ENCODE measurements at regions not wholly inside any gene's neighbourhood (a gene's known extent, or its start where the extent isn't known, plus 50 kb on each side); places are given as distances from the start of the nearest gene placed in this dataset.

DNA sequence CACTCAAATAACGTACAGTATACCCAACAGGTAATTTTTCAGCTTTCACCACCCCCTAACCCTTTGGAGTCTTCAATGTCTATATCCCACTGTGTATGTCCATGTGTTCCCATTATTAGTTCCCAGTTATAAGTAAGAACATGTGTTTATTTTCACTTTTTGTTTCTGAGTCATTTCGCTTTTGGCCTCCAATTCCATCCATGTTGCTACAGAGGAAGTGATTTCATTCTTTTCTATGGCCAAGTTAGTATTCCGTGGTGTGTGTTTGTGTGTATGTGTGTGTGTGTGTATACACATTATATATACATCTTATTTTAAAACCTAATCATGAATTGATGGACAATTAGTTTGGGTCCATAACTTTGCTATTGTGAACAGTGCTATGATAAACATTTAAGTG, 464.4 kb downstream of the CMPK2 start:
- no peaks in the 10 kb centered on the region for H3K4me1 ChIP-seq (ENCODE audit: control insufficient read depth in 3 of 3, insufficient read depth in 3 of 3, low read length in 3 of 3)
- no peaks in the 10 kb centered on the region for H3K9me3 ChIP-seq (ENCODE audit: control insufficient read depth in 3 of 3, low read length in 3 of 3)
- H3K36me3 ChIP-seq (ENCODE audit: control insufficient read depth in 3 of 3, insufficient read depth in 3 of 3, low read length in 3 of 3) = no peaks in the 10 kb centered on the region
- no peak overlapping the region for H3K9ac ChIP-seq (ENCODE audit: low read depth in 1 of 3, low read length in 3 of 3)
- no peak overlapping the region for H3K27ac ChIP-seq (ENCODE audit: low read depth, low read length)
- H3K27me3 ChIP-seq (ENCODE audit: control insufficient read depth in 3 of 3, insufficient read depth in 3 of 3, low read length in 3 of 3) = no peaks in the 10 kb centered on the region
- H3K4me3 ChIP-seq (ENCODE audit: low read length in 3 of 3) = no peak overlapping the region

DNA sequence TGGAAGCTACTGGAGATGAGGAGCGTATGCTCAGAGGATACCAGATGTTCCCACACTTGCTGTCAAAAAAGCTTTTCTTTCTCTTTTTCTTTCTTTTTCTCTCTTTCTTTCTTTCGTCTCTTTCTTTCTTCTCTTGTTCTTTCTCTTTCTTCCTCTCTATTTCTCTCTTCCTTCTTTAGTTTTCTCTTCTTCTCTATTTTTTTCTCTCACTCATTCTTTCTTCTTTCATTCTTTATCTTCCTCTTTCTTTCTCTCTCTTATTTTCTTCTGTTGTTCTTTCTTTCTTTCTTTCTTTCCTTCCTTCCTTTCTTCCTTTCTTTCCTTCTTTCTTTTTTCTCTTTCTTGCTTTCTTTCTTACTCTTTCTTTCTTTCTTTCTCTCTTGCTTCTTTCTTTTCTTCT, 457.6 kb downstream of the CMPK2 start:
- no peaks in the 10 kb centered on the region for H3K9me3 ChIP-seq (ENCODE audit: control insufficient read depth in 3 of 3, low read length in 3 of 3)
- H3K36me3 ChIP-seq (ENCODE audit: control insufficient read depth in 3 of 3, insufficient read depth in 3 of 3, low read length in 3 of 3) = no peaks in the 10 kb centered on the region
- no peaks in the 10 kb centered on the region for H3K4me1 ChIP-seq (ENCODE audit: control insufficient read depth in 3 of 3, insufficient read depth in 3 of 3, low read length in 3 of 3)
- no peak overlapping the region for H3K9ac ChIP-seq (ENCODE audit: low read depth in 1 of 3, low read length in 3 of 3)
- no peak overlapping the region for H3K27ac ChIP-seq (ENCODE audit: low read depth, low read length)
- no peak overlapping the region for H3K4me3 ChIP-seq (ENCODE audit: low read length in 3 of 3)
- H3K27me3 ChIP-seq (ENCODE audit: control insufficient read depth in 3 of 3, insufficient read depth in 3 of 3, low read length in 3 of 3) = no peaks in the 10 kb centered on the region

DNA sequence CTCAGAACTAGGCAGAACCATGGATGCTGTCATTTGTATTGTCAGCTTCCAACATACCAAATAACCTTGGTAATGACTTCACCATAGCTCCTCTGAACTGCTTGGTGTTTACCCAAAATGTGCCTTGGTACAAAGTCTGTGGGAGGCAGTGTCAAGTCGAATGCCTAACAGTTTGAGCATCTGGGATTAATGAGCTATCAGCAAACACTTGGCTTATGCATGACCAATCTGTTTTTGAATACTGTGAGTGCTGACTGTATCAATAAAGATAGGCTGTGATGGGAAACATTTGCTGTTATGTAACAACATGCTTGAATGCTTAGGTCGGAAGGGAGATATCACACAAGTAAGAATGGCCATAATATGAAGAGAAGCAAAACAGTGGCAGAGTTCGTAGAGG, 455.4 kb downstream of the CMPK2 start:
- H3K27me3 ChIP-seq (ENCODE audit: control insufficient read depth in 3 of 3, insufficient read depth in 3 of 3, low read length in 3 of 3) = no peaks in the 10 kb centered on the region
- no peaks in the 10 kb centered on the region for H3K4me1 ChIP-seq (ENCODE audit: control insufficient read depth in 3 of 3, insufficient read depth in 3 of 3, low read length in 3 of 3)
- no peak overlapping the region for H3K27ac ChIP-seq (ENCODE audit: low read depth, low read length)
- no peaks in the 10 kb centered on the region for H3K9me3 ChIP-seq (ENCODE audit: control insufficient read depth in 3 of 3, low read length in 3 of 3)
- H3K9ac ChIP-seq (ENCODE audit: low read depth in 1 of 3, low read length in 3 of 3) = no peak overlapping the region
- no peaks in the 10 kb centered on the region for H3K36me3 ChIP-seq (ENCODE audit: control insufficient read depth in 3 of 3, insufficient read depth in 3 of 3, low read length in 3 of 3)
- no peak overlapping the region for H3K4me3 ChIP-seq (ENCODE audit: low read length in 3 of 3)

DNA sequence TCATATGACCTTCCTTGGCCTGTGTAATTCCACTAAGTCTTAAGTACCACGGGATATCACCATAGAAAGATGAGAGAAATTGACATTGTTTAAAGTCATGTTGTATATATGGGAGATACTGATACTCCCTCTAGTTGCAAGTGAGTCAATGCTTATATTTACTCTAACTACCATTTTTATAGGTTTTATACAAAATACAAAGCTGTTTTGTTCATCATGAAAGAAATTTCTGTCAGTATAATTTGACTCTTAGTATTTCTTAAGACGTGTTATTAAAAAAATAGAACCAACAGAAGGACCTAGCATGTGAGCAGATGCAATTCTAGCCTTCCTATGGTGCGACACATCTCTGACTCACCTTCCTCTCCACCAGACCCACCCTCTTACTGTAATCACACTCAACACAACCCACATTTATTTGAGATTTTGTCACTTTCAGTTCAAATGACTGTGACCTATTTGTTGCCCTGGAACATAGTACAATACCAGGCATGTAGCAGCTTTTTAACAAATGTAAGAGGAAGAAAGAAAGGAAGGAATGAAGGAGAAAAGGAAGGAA, 453.1 kb downstream of the CMPK2 start:
- Histone ChIP-seq H3K36me3 (ENCODE audit: control insufficient read depth in 3 of 3, insufficient read depth in 3 of 3, low read length in 3 of 3) (no peaks in the 10 kb centered on the region), H3K4me3 (ENCODE audit: low read length in 3 of 3) (no peak overlapping the region), H3K27ac (ENCODE audit: low read depth, low read length) (no peak overlapping the region), H3K4me1 (ENCODE audit: control insufficient read depth in 3 of 3, insufficient read depth in 3 of 3, low read length in 3 of 3) (no peaks in the 10 kb centered on the region), H3K27me3 (ENCODE audit: control insufficient read depth in 3 of 3, insufficient read depth in 3 of 3, low read length in 3 of 3) (no peaks in the 10 kb centered on the region), H3K9me3 (ENCODE audit: control insufficient read depth in 3 of 3, low read length in 3 of 3) (no peaks in the 10 kb centered on the region), H3K9ac (ENCODE audit: low read depth in 1 of 3, low read length in 3 of 3) (no peak overlapping the region)

DNA sequence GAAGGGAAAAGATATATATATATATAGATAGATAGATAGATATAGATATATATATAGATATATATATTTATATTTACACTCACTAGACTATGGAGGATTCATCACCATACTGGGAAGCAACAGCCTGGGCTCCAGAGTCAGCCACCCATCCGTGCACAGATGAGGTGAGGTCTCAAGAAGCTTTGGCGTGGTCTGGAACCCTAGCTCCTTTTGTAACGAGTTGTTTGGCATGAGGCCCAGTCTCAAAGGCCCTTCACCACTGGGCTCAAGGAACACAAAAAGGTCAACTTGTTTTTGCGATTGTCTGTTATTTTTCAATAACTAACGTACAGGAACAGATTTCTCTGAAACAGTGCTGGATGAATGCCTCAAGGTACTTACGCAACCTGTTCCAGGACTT, 448.7 kb downstream of the CMPK2 start:
- H3K9ac ChIP-seq (ENCODE audit: low read depth in 1 of 3, low read length in 3 of 3) = no peak overlapping the region
- no peaks in the 10 kb centered on the region for H3K36me3 ChIP-seq (ENCODE audit: control insufficient read depth in 3 of 3, insufficient read depth in 3 of 3, low read length in 3 of 3)
- no peaks in the 10 kb centered on the region for H3K27me3 ChIP-seq (ENCODE audit: control insufficient read depth in 3 of 3, insufficient read depth in 3 of 3, low read length in 3 of 3)
- H3K4me1 ChIP-seq (ENCODE audit: control insufficient read depth in 3 of 3, insufficient read depth in 3 of 3, low read length in 3 of 3) = no peaks in the 10 kb centered on the region
- no peak overlapping the region for H3K27ac ChIP-seq (ENCODE audit: low read depth, low read length)
- no peaks in the 10 kb centered on the region for H3K9me3 ChIP-seq (ENCODE audit: control insufficient read depth in 3 of 3, low read length in 3 of 3)
- no peak overlapping the region for H3K4me3 ChIP-seq (ENCODE audit: low read length in 3 of 3)

DNA sequence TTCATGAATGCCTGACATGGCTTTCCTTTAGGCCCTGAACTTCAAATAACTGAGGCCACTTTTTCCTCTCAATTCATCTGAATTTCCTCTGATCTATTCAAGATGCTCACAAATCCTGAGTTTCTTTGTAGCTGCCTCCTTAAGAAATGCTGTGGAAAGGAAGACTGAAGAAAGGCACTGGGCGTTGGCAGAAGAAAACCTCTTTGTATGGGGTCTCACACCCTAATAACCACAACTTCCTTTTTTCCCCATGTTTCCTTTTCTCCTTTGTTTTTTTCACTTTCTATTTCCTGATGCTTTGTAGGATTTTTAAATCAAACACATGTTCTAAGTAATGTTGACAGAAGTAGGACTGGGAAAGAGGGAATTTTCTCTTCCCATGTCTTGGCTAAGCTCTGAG, 447.4 kb downstream of the CMPK2 start:
- no peak overlapping the region for H3K27ac ChIP-seq (ENCODE audit: low read depth, low read length)
- no peaks in the 10 kb centered on the region for H3K4me1 ChIP-seq (ENCODE audit: control insufficient read depth in 3 of 3, insufficient read depth in 3 of 3, low read length in 3 of 3)
- H3K9me3 ChIP-seq (ENCODE audit: control insufficient read depth in 3 of 3, low read length in 3 of 3) = no peaks in the 10 kb centered on the region
- H3K27me3 ChIP-seq (ENCODE audit: control insufficient read depth in 3 of 3, insufficient read depth in 3 of 3, low read length in 3 of 3) = no peaks in the 10 kb centered on the region
- no peaks in the 10 kb centered on the region for H3K36me3 ChIP-seq (ENCODE audit: control insufficient read depth in 3 of 3, insufficient read depth in 3 of 3, low read length in 3 of 3)
- no peak overlapping the region for H3K9ac ChIP-seq (ENCODE audit: low read depth in 1 of 3, low read length in 3 of 3)
- no peak overlapping the region for H3K4me3 ChIP-seq (ENCODE audit: low read length in 3 of 3)

DNA sequence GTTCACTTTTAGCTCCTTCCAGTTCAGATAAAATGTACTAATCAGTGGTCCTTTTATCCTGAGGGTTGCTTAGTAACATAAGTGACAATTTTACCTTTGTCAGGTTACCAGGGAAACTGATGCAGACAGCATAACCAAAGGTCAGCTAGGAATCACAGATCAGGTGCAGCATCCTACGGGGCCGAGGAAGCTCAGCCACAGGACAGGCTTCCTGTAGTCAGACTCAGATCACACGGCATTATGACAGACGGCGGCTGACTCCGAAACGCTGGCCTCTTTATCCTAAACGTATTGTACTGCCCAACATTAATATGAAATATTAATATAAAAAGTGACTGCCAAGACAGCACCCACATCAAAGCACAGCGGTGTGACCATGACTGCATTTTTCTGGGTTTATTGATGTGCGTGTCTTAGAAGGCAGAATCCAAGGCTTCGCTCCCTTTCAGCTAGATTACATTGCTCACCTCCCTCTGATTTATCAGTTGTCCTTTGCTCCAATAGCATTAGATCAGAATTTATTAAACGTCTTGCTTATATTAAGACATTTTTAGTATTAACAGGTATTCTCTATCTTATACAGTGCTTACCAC, 444.5 kb downstream of the CMPK2 start:
- no peaks in the 10 kb centered on the region for H3K9me3 ChIP-seq (ENCODE audit: control insufficient read depth in 3 of 3, low read length in 3 of 3)
- no peaks in the 10 kb centered on the region for H3K4me1 ChIP-seq (ENCODE audit: control insufficient read depth in 3 of 3, insufficient read depth in 3 of 3, low read length in 3 of 3)
- no peak overlapping the region for H3K9ac ChIP-seq (ENCODE audit: low read depth in 1 of 3, low read length in 3 of 3)
- H3K36me3 ChIP-seq (ENCODE audit: control insufficient read depth in 3 of 3, insufficient read depth in 3 of 3, low read length in 3 of 3) = no peaks in the 10 kb centered on the region
- no peak overlapping the region for H3K27ac ChIP-seq (ENCODE audit: low read depth, low read length)
- H3K27me3 ChIP-seq (ENCODE audit: control insufficient read depth in 3 of 3, insufficient read depth in 3 of 3, low read length in 3 of 3) = no peaks in the 10 kb centered on the region
- no peak overlapping the region for H3K4me3 ChIP-seq (ENCODE audit: low read length in 3 of 3)

DNA sequence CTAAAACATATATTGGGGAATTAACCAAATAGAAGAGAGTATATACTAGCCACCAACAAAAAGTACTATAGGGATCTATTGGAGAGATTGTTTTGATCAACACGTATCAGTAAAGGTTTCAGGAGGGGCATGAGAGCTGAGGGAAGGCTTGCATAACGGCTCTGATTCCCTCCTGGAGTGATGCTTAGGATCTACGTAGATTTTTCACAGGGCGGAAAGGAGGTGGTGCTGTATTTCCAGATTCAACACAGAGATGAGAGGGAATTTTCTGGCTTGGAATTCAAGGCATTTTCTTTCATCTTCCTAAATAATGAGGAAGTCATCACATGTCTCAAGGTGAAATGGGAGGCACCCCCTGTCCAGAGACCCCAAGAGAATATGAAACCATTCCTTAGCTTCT, 443.8 kb downstream of the CMPK2 start:
- Histone ChIP-seq H3K27me3 (ENCODE audit: control insufficient read depth in 3 of 3, insufficient read depth in 3 of 3, low read length in 3 of 3) (no peaks in the 10 kb centered on the region), H3K9ac (ENCODE audit: low read depth in 1 of 3, low read length in 3 of 3) (no peak overlapping the region), H3K36me3 (ENCODE audit: control insufficient read depth in 3 of 3, insufficient read depth in 3 of 3, low read length in 3 of 3) (no peaks in the 10 kb centered on the region), H3K27ac (ENCODE audit: low read depth, low read length) (no peak overlapping the region), H3K4me1 (ENCODE audit: control insufficient read depth in 3 of 3, insufficient read depth in 3 of 3, low read length in 3 of 3) (no peaks in the 10 kb centered on the region), H3K9me3 (ENCODE audit: control insufficient read depth in 3 of 3, low read length in 3 of 3) (no peaks in the 10 kb centered on the region), H3K4me3 (ENCODE audit: low read length in 3 of 3) (no peak overlapping the region)

DNA sequence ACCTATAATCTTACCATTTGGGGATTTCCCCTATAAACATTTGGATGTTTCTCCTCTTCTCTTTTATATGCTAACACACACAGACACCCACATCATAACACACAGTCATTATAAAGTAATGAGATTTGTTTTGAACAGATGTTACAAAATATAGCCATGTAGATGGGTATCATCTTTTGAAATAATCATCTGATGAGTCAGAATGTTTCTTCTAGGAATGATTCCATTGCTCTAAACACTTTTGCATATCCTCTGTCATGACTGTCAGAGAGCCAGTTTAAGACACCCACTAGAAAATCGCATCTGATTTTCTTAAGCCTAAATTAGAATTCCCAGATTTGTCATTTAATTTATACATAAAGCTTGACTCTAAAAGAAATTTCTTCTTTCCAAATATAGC, 442.6 kb downstream of the CMPK2 start:
- Histone ChIP-seq H3K27ac (ENCODE audit: low read depth, low read length) (no peak overlapping the region), H3K27me3 (ENCODE audit: control insufficient read depth in 3 of 3, insufficient read depth in 3 of 3, low read length in 3 of 3) (no peaks in the 10 kb centered on the region), H3K9ac (ENCODE audit: low read depth in 1 of 3, low read length in 3 of 3) (no peak overlapping the region), H3K4me1 (ENCODE audit: control insufficient read depth in 3 of 3, insufficient read depth in 3 of 3, low read length in 3 of 3) (no peaks in the 10 kb centered on the region), H3K4me3 (ENCODE audit: low read length in 3 of 3) (no peak overlapping the region), H3K36me3 (ENCODE audit: control insufficient read depth in 3 of 3, insufficient read depth in 3 of 3, low read length in 3 of 3) (no peaks in the 10 kb centered on the region), H3K9me3 (ENCODE audit: control insufficient read depth in 3 of 3, low read length in 3 of 3) (peaks cover 0 to 3% (median 0%) of the 10 kb centered on the region in 3 donors)

DNA sequence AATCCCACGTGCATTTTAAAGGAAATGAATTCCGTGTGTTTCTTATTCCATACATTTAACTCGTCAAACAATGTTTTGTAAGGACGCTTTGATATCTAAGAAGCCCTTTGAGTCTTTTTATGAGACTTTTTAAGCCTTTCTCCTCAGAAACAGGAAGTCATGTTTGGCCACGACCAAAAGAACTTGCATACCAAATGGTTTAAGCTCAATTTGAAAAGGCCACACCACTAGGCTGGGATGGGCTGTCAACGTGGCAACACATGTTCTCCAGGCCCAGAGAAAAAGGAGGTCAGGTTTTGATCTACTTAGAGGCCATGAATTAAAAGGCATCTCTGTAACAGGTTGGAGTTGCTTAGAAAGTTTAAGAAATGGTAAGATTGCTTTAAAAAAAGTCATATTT, 441.8 kb downstream of the CMPK2 start:
- H3K27me3 ChIP-seq (ENCODE audit: control insufficient read depth in 3 of 3, insufficient read depth in 3 of 3, low read length in 3 of 3) = no peaks in the 10 kb centered on the region

More for the DNA sequence above, 441.8 kb downstream of the CMPK2 start:
- no peak overlapping the region for H3K9ac ChIP-seq (ENCODE audit: low read depth in 1 of 3, low read length in 3 of 3)
- no peak overlapping the region for H3K27ac ChIP-seq (ENCODE audit: low read depth, low read length)
- H3K36me3 ChIP-seq (ENCODE audit: control insufficient read depth in 3 of 3, insufficient read depth in 3 of 3, low read length in 3 of 3) = no peaks in the 10 kb centered on the region
- H3K9me3 ChIP-seq (ENCODE audit: control insufficient read depth in 3 of 3, low read length in 3 of 3) = peaks cover 0 to 3% (median 0%) of the 10 kb centered on the region in 3 donors
- H3K4me3 ChIP-seq (ENCODE audit: low read length in 3 of 3) = no peak overlapping the region
- H3K4me1 ChIP-seq (ENCODE audit: control insufficient read depth in 3 of 3, insufficient read depth in 3 of 3, low read length in 3 of 3) = no peaks in the 10 kb centered on the region

Data from skeletal muscle tissue (tissue), 3 donors.